Neuronal stem cell (in vitro differentiated cells): ENCODE measurements at regions not wholly inside any gene's neighbourhood (a gene's known extent, or its start where the extent isn't known, plus 50 kb on each side); places are given as distances from the start of the nearest gene placed in this dataset.

ENCODE experiments used
- DNase-seq: peaks from one replicate; pipeline ENCODE4 v3.0.0-alpha.2; 2013; ENCODE audit warnings: low spot score
- H2AFZ ChIP-seq: one replicate; pipeline ENCODE4 v1.6.1; 2013; ENCODE audit warnings: mild to moderate bottlenecking, low read length, inconsistent platforms
- H2AK5ac ChIP-seq: 2 replicates; pipeline ENCODE4 v1.6.1; 2013; ENCODE audit warnings: low read depth, mild to moderate bottlenecking, inconsistent platforms, low read length, moderate library complexity, mixed read lengths
- H2BK120ac ChIP-seq: 2 replicates; pipeline ENCODE4 v1.6.1; 2013; ENCODE audit warnings: low read depth, mild to moderate bottlenecking, inconsistent platforms, low read length, moderate library complexity, mixed read lengths
- H2BK12ac ChIP-seq: one replicate; pipeline ENCODE4 v1.6.1; 2013; ENCODE audit warnings: low read length, inconsistent platforms
- H2BK15ac ChIP-seq: 2 replicates; pipeline ENCODE4 v1.6.1; 2013; ENCODE audit warnings: mild to moderate bottlenecking, low read length, inconsistent platforms, mixed read lengths
- H2BK5ac ChIP-seq: one replicate; pipeline ENCODE4 v1.6.1; 2013; ENCODE audit warnings: inconsistent platforms, mild to moderate bottlenecking, low read length, moderate library complexity
- H3K14ac ChIP-seq: one replicate; pipeline ENCODE4 v1.6.1; 2013; ENCODE audit warnings: low read length, inconsistent platforms
- H3K18ac ChIP-seq: 2 replicates; pipeline ENCODE4 v1.6.1; 2013; ENCODE audit warnings: low read length, inconsistent platforms
- H3K23ac ChIP-seq: 2 replicates; pipeline ENCODE4 v1.6.1; 2013; ENCODE audit warnings: low read depth, mild to moderate bottlenecking, mixed read lengths, low read length, inconsistent platforms; ENCODE audit not compliant: poor library complexity
- H3K27ac ChIP-seq: replicated peaks from 3 replicates; pipeline ENCODE4 v1.5.1; 2013; ENCODE audit warnings: low read length, inconsistent platforms
- H3K27me3 ChIP-seq, 3 experiments: 2 replicates each; pipeline ENCODE4 v1.6.1; 2013; ENCODE audit warnings: low read length in 3 of 3, mild to moderate bottlenecking in 2 of 3, inconsistent platforms in 1 of 3, low read depth in 1 of 3, mixed read lengths in 1 of 3, moderate library complexity in 1 of 3; ENCODE audit not compliant: control insufficient read depth in 3 of 3, insufficient read depth in 3 of 3
- H3K36me3 ChIP-seq, 2 donors: replicated peaks in 1 of 2; 2 replicates each; pipeline ENCODE4 v1.6.1; 2013; ENCODE audit warnings: low read length in 2 of 2; ENCODE audit not compliant: control insufficient read depth in 2 of 2, insufficient read depth in 2 of 2
- H3K4ac ChIP-seq: 2 replicates; pipeline ENCODE4 v1.6.1; 2013; ENCODE audit warnings: inconsistent platforms, mild to moderate bottlenecking, low read length, moderate library complexity
- H3K4me1 ChIP-seq, 2 donors: 1 replicate in 1 of 2; 2 replicates in 1 of 2; pipeline ENCODE4 v1.6.1; 2013; ENCODE audit warnings: low read length in 2 of 2, low read depth in 1 of 2; ENCODE audit not compliant: control insufficient read depth in 2 of 2, insufficient read depth in 1 of 2
- H3K4me2 ChIP-seq: one replicate; pipeline ENCODE4 v1.6.1; 2013; ENCODE audit warnings: mild to moderate bottlenecking, low read length, inconsistent platforms; ENCODE audit not compliant: insufficient read depth, poor library complexity, severe bottlenecking
- H3K4me3 ChIP-seq, 2 donors: 2 replicates each; pipeline ENCODE4 v1.5.1; 2013; ENCODE audit warnings: low read length in 2 of 2, mild to moderate bottlenecking in 2 of 2, inconsistent platforms in 1 of 2, moderate library complexity in 1 of 2
- H3K79me1 ChIP-seq: one replicate; pipeline ENCODE4 v1.6.1; 2013; ENCODE audit warnings: low read depth, mild to moderate bottlenecking, inconsistent platforms, low read length, moderate library complexity
- H3K9ac ChIP-seq: one replicate; pipeline ENCODE4 v1.6.1; 2013; ENCODE audit warnings: mild to moderate bottlenecking, low read depth, low read length, inconsistent platforms; ENCODE audit not compliant: poor library complexity
- H3K9me3 ChIP-seq, 2 donors: replicated peaks in 1 of 2; 2 replicates each; pipeline versions ENCODE3 to v1.6.1; 2013; ENCODE audit warnings: low read length in 2 of 2, mild to moderate bottlenecking in 2 of 2, inconsistent platforms in 1 of 2, low read depth in 1 of 2, mixed read lengths in 1 of 2, moderate library complexity in 1 of 2; ENCODE audit not compliant: control insufficient read depth in 2 of 2, insufficient read depth in 1 of 2
- H4K8ac ChIP-seq: one replicate; pipeline ENCODE4 v1.6.1; 2013; ENCODE audit warnings: low read depth, mild to moderate bottlenecking, inconsistent platforms, low read length, moderate library complexity
- H4K91ac ChIP-seq: one replicate; pipeline ENCODE4 v1.6.1; 2013; ENCODE audit warnings: low read length, low read depth, mild to moderate bottlenecking, inconsistent platforms; ENCODE audit not compliant: poor library complexity
- WGBS, 2 donors: extraction: QIAGEN DNeasy Blood & Tissue Kit; methylation state at CpG; one replicate each; pipeline ENCODE4 v1.1.7; 2013; ENCODE audit warnings: missing lambda C conversion rate in 2 of 2, mixed read lengths in 1 of 2; ENCODE audit not compliant: insufficient read length in 2 of 2, insufficient replicate concordance in 1 of 2; ENCODE audit errors: extremely low coverage in 2 of 2; 5-methylcytosine and 5-hydroxymethylcytosine counted together

GRCh38 chr3:30344288-30344687 lies 262.1 kb upstream of the TGFBR2 start:
- no peaks in the 10 kb centered on the region for H3K4me1 ChIP-seq
- H3K4me3 ChIP-seq: no peak overlapping the region
- H3K18ac ChIP-seq: no peak overlapping the region
- H3K27ac ChIP-seq: no peak overlapping the region
- H3K36me3 ChIP-seq: no peaks in the 10 kb centered on the region
- H3K9ac ChIP-seq: no peak overlapping the region
- H2BK12ac ChIP-seq: no peak overlapping the region
- no peak overlapping the region for H2BK5ac ChIP-seq
- no peak overlapping the region for H3K23ac ChIP-seq
- H3K9me3 ChIP-seq: no peaks in the 10 kb centered on the region
- no peaks in the 10 kb centered on the region for H3K79me1 ChIP-seq
- H3K4me2 ChIP-seq: no peak overlapping the region
- no peak overlapping the region for H3K14ac ChIP-seq
- no CpG with 5 or more reads among the region's 1 CpG for WGBS, 2 donors
- no peak overlapping the region for H2BK120ac ChIP-seq
- H2AFZ ChIP-seq: no peak overlapping the region
- no peak overlapping the region for H3K4ac ChIP-seq
- H2AK5ac ChIP-seq: no peak overlapping the region
- H3K27me3 ChIP-seq: no peaks in the 10 kb centered on the region
- no peak overlapping the region for H2BK15ac ChIP-seq
- H4K91ac ChIP-seq: no peak overlapping the region
- H4K8ac ChIP-seq: no peak overlapping the region
- no peak for DNase-seq

- H2AK5ac ChIP-seq: no peak overlapping the region
- H2BK120ac ChIP-seq: no peak overlapping the region
- no peak overlapping the region for H3K27ac ChIP-seq
Observed at GRCh38 chr3:30346933-30347320, 259.5 kb upstream of the TGFBR2 start.

GRCh38 chr3:30347679-30348216 lies 258.7 kb upstream of the TGFBR2 start:
- no peak overlapping the region for H3K14ac ChIP-seq
- no peaks in the 10 kb centered on the region for H3K36me3 ChIP-seq
- no peak overlapping the region for H4K91ac ChIP-seq
- no peak overlapping the region for H3K4ac ChIP-seq
- no peak overlapping the region for H3K4me2 ChIP-seq
- no peak overlapping the region for H3K18ac ChIP-seq
- H3K79me1 ChIP-seq: no peaks in the 10 kb centered on the region
- H3K27me3 ChIP-seq: no peaks in the 10 kb centered on the region
- no peak overlapping the region for H3K23ac ChIP-seq
- H3K9ac ChIP-seq: no peak overlapping the region
- H3K4me3 ChIP-seq: no peak overlapping the region
- H2AK5ac ChIP-seq: no peak overlapping the region
- no peak overlapping the region for H2BK12ac ChIP-seq
- no peak overlapping the region for H2BK5ac ChIP-seq
- H3K27ac ChIP-seq: no peak overlapping the region
- no peak overlapping the region for H4K8ac ChIP-seq
- no peak for DNase-seq
- WGBS, 2 donors: no CpG with 5 or more reads among the region's 1 CpG
- no peak overlapping the region for H2BK15ac ChIP-seq
- H3K9me3 ChIP-seq: no peaks in the 10 kb centered on the region
- peaks cover 2 to 6% of the 10 kb centered on the region in 2 donors for H3K4me1 ChIP-seq
- no peak overlapping the region for H2BK120ac ChIP-seq
- no peak overlapping the region for H2AFZ ChIP-seq

More at GRCh38 chr3:30346933-30347320, 259.5 kb upstream of the TGFBR2 start:
- H4K8ac ChIP-seq: no peak overlapping the region
- no peaks in the 10 kb centered on the region for H3K27me3 ChIP-seq
- H3K4me3 ChIP-seq: no peak overlapping the region
- no peak overlapping the region for H3K23ac ChIP-seq
- no peak overlapping the region for H3K4me2 ChIP-seq
- H3K79me1 ChIP-seq: no peaks in the 10 kb centered on the region
- no peak overlapping the region for H3K9ac ChIP-seq
- DNase-seq: no peak
- H2BK15ac ChIP-seq: no peak overlapping the region
- H3K9me3 ChIP-seq: no peaks in the 10 kb centered on the region
- H3K18ac ChIP-seq: no peak overlapping the region
- H4K91ac ChIP-seq: no peak overlapping the region
- H3K14ac ChIP-seq: no peak overlapping the region
- no peak overlapping the region for H2BK5ac ChIP-seq
- peaks cover 0 to 6% of the 10 kb centered on the region in 2 donors for H3K4me1 ChIP-seq
- no peak overlapping the region for H3K4ac ChIP-seq
- H3K36me3 ChIP-seq: no peaks in the 10 kb centered on the region
- no peak overlapping the region for H2BK12ac ChIP-seq
- peak overlapping the region; percentile 38 for H2AFZ ChIP-seq

- no peaks in the 10 kb centered on the region for H3K27me3 ChIP-seq
- H3K4me1 ChIP-seq: peaks cover 6% of the 10 kb centered on the region in 2 donors
- H3K4me2 ChIP-seq: no peak overlapping the region
- no peaks in the 10 kb centered on the region for H3K79me1 ChIP-seq
- H3K18ac ChIP-seq: no peak overlapping the region
- no peak overlapping the region for H4K8ac ChIP-seq
- DNase-seq: no peak
- peak overlapping the region; percentile 7 for H2AFZ ChIP-seq
- no peak overlapping the region for H3K27ac ChIP-seq
- no CpG with 5 or more reads among the region's 3 CpGs for WGBS, 2 donors
- no peaks in the 10 kb centered on the region for H3K9me3 ChIP-seq
- H2AK5ac ChIP-seq: no peak overlapping the region
- H4K91ac ChIP-seq: no peak overlapping the region
- no peak overlapping the region for H3K14ac ChIP-seq
- no peak overlapping the region for H3K4me3 ChIP-seq
- H2BK120ac ChIP-seq: no peak overlapping the region
- no peak overlapping the region for H2BK15ac ChIP-seq
- H2BK12ac ChIP-seq: no peak overlapping the region
- H3K9ac ChIP-seq: no peak overlapping the region
- H3K4ac ChIP-seq: no peak overlapping the region
- no peak overlapping the region for H2BK5ac ChIP-seq
- no peak overlapping the region for H3K23ac ChIP-seq
- H3K36me3 ChIP-seq: no peaks in the 10 kb centered on the region
Observed at GRCh38 chr3:30349507-30349906, 256.9 kb upstream of the TGFBR2 start.
